ENCODE measurements at regions not wholly inside any gene's neighbourhood (a gene's known extent, or its start where the extent isn't known, plus 50 kb on each side); places are given as distances from the start of the nearest gene placed in this dataset.
"Not testable (repeated sequence)": the region's sequence is repeated elsewhere in the genome, so short reads cannot be mapped to it uniquely, and the experiment has no call there.

DNA sequence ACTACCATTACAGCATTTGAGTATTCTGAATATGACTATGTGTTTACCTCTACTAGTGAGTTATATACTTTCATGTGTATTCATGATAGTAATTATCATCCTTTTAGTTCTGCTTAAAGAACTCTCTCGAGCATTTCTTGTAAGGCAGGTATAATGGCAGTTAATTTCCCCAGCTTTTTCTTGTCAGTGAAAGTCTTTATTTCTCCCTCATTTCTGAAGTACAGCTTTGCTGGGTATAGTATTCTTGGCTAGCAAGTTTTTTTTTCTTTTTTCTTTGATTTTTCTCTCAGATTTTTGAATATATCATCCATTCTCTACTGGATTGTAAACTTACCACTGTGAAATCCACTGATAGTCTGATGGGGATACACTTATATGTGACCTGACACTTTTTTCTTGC, 165.9 kb upstream of the ARHGAP5 start:
- no peak for DNase-seq (ENCODE audit: low read depth in 2 of 2)

GRCh38 chr14:31913370-31913769, 163.7 kb upstream of the ARHGAP5 start:
- no peak for DNase-seq (ENCODE audit: low read depth in 2 of 2)

DNA sequence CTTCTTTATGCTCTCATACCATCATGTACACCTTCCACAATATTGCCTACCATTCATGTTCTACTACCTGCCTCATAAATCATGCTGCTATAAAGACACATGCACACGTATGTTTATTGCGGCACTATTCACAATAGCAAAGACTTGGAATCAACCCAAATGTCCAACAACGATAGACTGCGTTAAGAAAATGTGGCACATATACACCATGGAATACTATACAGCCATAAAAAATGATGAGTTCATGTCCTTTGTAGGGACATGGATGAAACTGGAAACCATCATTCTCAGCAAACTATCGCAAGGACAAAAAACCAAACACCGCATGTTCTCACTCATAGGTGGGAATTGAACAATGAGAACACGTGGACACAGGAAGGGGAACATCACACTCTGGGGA, 158.8 kb upstream of the ARHGAP5 start:
- not testable (repeated sequence) for DNase-seq (ENCODE audit: low read depth in 2 of 2)

GRCh38 chr14:31920001-31920400, 157.1 kb upstream of the ARHGAP5 start:
- no peak for DNase-seq (ENCODE audit: low read depth in 2 of 2)

GRCh38 chr14:31920989-31921650, 156.0 kb upstream of the ARHGAP5 start:
- no peak for DNase-seq (ENCODE audit: low read depth in 2 of 2)

DNA sequence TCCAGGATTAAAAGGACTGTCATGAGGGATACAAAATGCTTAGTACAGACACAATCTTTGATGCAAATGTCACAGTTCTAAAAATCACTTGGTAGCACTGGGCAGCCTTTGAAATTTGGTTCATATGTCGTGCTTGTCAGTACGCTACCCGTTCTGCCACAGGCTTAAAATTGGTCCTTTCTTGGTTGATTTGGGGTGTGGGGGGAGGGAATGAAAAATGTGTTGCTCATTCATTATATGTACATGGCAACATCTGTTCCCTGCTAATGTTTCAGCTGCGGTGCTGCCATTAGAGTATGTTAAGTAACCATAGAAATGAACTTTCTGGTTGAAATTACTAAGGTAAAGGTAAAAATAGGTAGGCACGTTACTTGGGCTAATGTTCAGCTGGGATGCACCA, 155.4 kb upstream of the ARHGAP5 start:
- DNase-seq (ENCODE audit: low read depth in 2 of 2) = no peak

DNA sequence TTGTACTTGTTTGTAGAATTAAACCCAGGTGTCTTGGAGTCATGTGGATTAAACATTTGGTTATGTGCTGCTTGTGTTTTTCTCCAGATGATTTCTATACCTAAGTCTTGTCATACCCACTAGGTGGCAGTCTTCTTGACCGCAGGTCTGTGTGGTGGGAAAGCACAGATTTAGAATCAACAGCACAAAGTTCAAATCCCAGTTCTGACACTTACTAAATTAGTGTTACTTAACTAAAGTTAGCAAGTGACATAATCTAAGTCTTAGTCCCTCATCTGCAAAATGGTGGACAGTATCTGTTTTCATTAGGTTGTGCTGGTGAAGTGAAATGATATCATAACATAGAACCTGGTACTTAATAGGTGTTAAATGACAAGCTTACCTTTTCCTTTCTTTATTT, 151.0 kb upstream of the ARHGAP5 start:
- no peak for DNase-seq (ENCODE audit: low read depth in 2 of 2)

DNA sequence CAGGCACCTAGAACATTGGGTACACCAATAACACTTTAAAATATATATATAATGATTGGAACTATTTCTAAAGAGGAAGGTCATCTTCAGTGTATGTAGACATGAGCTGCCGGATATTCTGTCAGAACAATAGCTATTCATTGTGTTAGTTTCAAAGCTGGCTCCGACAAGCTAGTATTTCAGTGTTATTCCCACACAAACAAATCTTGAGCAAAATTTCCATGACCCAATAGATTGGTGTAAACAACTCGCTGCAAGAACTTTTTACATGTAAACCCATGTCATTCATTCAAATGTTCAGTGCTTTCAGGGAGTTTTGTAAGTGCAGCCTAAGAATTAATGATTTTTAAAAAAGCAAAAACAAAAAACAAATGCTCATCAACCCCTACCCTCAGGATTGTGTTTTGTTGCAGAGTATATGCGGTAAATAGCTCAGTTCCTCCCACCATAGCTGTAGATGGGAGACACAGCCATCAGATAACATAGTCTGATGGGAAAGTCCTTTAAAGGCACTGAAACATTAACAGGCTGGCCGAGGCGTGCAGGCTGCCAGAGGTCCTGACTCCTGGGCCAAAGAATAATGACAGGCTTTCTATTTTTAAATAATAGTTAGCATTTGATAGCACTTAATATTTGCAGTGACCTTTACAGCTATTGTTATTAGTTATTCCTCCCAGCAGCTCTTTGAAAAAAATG, 150.3 kb upstream of the ARHGAP5 start:
- DNase-seq (ENCODE audit: low read depth in 2 of 2) = no peak

DNA sequence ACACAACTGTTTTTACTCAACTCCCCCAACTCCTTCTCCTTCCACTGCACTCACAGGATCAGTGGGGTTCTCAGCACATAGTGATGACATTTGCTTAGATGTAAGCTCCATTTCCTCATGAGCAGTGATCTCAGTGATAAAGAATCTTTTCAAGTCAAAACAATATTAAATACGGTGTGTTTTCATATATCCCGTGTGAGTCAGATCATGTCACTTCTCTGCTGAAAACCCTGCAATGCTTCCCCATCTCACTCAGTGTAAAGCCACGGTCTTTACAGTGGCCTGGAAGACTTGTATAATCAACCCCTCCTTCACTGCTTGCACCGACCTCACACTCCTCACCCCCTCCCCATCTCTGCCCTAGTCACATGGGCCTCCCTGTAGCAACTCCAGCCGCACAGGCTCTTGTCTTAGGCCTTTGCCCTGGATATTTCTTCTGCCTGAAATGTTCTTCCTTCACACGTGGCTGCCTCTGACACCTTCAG, 149.7 kb upstream of the ARHGAP5 start:
- DNase-seq (ENCODE audit: low read depth in 2 of 2) = peak; percentile 8 to 17

GRCh38 chr14:31930070-31930469, 147.0 kb upstream of the ARHGAP5 start:
- no peak for DNase-seq (ENCODE audit: low read depth in 2 of 2)

DNA sequence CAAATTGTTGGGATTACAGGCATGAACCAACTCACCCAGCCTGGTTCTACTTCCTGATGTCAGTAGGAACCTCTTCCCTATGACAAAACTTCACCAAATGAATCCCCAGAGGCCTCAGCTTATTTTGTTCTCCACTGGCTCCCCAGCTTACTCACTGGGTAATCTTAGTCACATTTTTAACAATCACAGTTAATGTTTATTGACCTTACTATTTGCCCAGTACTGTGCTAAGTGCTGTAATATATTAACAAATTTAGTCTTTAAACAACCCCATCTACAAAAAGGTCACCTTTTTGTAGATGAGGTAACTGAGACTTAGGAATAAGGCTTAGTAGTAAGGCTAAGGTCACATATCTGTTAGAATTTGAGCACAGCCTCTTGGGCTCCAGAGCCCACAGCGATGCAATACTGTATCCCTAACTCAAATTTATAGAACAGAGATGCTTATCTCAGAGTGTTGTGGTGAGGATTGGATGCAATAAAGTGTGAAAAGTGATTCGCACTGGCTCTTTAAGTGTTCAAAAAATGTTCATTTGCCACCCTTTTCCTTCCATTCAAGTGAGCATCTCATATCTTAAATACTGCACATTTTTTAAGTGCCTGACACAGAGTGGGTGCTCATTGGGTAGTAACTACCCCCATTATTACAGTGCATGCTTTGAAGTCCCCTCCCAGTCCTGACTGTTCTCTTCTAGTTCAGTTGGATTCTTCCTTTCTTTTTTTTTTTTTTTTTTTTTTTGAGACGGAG, 146.4 kb upstream of the ARHGAP5 start:
- no peak for DNase-seq (ENCODE audit: low read depth in 2 of 2)

- no peak for DNase-seq (ENCODE audit: low read depth in 2 of 2)
Measured at GRCh38 chr14:31932675-31933074, 144.4 kb upstream of the ARHGAP5 start.

- no peak for DNase-seq (ENCODE audit: low read depth in 2 of 2)
Measured at GRCh38 chr14:31933716-31934115, 143.4 kb upstream of the ARHGAP5 start.

DNA sequence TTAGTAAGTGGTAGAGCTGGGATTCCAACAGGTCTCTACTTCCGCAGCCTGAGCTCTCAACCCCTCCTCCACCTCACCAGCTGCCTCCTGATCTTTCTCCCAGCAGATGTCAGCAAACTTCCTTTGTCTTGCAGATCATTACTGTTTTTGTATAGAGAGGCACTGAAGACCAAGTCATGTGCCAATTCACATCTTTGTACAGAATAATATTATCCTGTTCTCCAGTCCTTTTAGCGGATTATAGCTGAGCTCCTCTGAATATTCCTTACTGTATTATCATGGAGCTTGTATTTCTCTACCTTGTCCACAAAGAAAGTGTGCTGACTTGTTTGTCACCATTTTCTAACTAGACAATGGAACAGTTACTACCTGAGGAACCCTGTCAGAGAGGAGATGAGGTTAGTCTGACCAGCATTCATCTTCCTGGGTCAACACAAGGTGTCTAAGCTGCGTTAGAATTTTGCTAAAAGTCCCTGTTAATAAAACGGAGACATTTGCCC, 142.3 kb upstream of the ARHGAP5 start:
- no peak for DNase-seq (ENCODE audit: low read depth in 2 of 2)

DNA sequence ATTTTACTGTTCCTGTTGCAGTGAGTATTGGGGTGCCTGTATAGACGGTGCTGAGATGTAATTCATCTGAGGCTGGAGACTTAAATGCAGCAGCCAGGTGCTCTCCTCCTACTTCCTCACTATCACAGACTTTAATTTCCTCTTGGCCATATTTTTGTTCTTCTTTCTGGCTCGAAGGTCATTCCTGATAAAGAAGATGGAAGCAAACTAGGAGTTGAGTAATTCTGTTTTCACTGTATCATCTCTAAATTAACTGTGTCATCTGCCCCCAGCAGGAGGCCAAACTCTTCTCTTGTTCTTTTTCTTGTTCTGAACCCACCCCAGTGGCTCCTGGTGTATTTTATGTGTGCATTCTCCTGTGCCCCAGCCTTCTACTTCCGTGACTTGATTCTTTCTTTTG, 141.7 kb upstream of the ARHGAP5 start:
- no peak for DNase-seq (ENCODE audit: low read depth in 2 of 2)

- DNase-seq (ENCODE audit: low read depth in 2 of 2) = no peak
Measured at GRCh38 chr14:31936115-31936514, 141.0 kb upstream of the ARHGAP5 start.

DNA sequence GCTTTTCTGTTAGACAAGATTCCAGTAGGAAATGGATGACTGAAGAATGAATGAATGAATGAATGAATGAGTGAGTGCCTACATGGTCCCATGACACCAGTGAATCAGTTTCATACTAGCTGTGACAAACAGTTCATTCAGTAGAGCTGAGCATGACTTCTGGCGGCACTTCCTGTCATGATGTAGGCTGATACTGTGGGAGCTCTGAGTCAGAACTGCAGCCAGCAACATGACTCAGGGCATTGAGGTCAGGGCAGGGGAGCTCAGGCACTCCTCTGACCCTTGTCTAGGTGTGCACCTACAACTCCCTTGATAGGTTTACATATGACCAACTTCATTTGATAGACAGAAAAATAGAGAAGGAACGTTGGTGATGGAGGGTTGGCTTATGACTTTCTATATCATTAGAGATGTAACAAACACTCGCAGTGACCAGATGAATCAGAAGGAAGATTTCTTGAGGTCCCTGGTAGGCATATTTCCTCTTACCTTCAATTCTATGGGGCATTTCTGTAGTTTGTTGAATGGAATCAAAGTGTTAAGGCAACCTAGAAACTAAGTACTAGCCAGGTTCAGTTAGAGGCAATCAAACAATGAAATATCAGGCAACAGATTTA, 139.3 kb upstream of the ARHGAP5 start:
- peak; percentile 71 to 72 for DNase-seq (ENCODE audit: low read depth in 2 of 2)

- DNase-seq (ENCODE audit: low read depth in 2 of 2) = no peak
Measured at GRCh38 chr14:31939934-31940333, 137.2 kb upstream of the ARHGAP5 start.

DNA sequence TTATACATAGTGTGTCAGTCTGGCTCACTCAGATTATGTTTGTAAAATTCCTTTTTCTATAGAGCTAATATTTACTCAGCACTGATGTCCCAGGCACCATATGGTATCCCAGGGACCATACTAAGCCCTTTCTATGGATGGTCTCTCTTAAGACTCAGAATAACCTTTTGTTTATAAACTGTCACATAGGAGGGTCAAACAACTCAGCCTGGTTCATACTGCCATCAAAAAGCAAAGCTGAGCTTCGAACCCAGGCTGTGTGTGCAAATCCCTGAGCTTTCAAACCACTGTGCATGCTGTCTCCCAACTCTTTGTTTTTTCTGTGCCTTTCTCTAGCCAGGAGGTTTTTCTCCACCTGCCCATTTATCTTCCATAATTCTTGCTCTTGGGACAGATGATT, 135.6 kb upstream of the ARHGAP5 start:
- no peak for DNase-seq (ENCODE audit: low read depth in 2 of 2)

DNA sequence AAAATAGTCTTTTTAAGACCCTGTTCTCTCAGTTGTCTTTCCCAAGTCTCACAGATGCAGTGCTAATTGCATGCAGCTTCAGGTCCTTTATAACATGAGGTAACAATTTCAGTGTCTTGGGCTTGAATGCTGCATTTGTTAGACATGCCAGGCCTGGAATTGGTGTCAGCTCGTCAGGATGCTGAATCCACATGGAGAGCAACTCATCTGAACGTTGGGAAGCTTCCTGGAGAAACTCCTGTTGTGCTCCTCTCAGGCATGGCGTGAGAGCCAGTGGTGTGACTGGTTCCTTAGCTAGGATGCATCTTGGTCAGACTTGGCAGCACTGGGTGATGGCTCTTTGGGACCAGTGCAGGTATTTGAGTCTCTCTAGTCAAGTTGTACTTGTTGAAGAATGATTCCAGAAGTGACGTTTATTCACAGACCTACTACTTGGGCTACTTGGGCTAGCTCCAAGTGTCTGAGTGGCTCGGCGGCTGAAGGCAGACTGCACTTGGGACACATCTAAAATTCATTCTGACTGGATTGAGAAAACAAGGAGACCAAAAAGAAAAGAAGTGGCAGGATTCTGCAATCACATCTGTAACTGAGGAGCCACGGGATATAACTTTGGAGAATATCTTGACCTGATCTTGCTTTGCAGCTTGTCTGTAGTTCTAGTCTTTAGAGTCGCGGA, 134.8 kb upstream of the ARHGAP5 start:
- DNase-seq (ENCODE audit: low read depth in 2 of 2) = no peak

DNA sequence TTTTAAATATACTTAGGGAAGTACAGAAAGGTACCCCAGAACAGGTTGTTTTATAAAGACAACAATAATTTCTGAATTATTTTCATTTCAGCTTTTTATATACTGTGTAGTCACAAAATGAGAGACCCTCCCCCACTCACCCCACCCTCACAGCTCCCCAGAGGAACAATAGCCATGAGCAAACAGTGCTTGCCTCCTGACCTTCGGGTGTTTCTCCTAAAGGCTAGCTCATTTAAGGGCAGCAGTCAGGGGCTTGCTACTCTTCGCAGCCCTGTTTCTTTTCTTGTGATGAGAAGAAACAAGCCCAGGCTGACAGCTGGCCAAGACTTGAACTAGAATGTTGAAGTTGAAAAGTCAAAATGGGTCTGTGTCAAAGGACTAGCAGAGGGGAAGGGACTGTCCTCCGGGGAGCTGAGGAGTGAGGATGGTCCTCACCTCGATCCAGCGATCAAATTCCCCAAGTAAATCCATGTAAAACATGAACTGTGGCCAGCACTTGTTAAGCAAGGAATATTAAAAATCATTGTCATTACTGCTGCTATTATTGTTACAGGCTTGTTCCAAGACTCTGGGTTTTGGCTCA, 133.8 kb upstream of the ARHGAP5 start:
- DNase-seq (ENCODE audit: low read depth in 2 of 2) = no peak
